ENCODE measurements at regions not wholly inside any gene's neighbourhood (a gene's known extent, or its start where the extent isn't known, plus 50 kb on each side); places are given as distances from the start of the nearest gene placed in this dataset.

- no peak for TF ChIP-seq USF2 (IDR thresholded peaks at IDR 0.05; ENCODE audit: low read length)
Observed at GRCh38 chr12:85392508-85392907, 112.5 kb downstream of the ALX1 start (continued).

- Histone ChIP-seq H3K79me2 (ENCODE audit: control insufficient read depth in 1 of 2, insufficient read depth in 2 of 2, low read length in 2 of 2) (no peaks in the 10 kb centered on the region), H3K56ac (replicated peaks; ENCODE audit: insufficient read length, low read depth, low read length) (no peak overlapping the region), H3K14ac (ENCODE audit: insufficient read length) (no peak overlapping the region), H2BK5ac (ENCODE audit: low read depth, low read length) (no peak overlapping the region), H3K18ac (ENCODE audit: extremely low read depth, low read length) (no peak overlapping the region), H2AFZ (ENCODE audit: low read length) (no peak overlapping the region), H4K91ac (replicated peaks; ENCODE audit: insufficient read length, low read length) (no peak overlapping the region), H3K23me2 (ENCODE audit: low read depth, low read length) (no peaks in the 10 kb centered on the region), H2BK120ac (replicated peaks; ENCODE audit: low read depth, low read length) (no peak overlapping the region), H3K9ac (replicated peaks in 1 of 4; ENCODE audit: extremely low read depth in 1 of 4, low read depth in 3 of 4, low read length in 3 of 4) (no peak overlapping the region), H3K27me3 (replicated peaks in 1 of 4; ENCODE audit: control insufficient read depth in 3 of 4, extremely low read depth in 1 of 4, insufficient read depth in 3 of 4, low read length in 3 of 4) (no peaks in the 10 kb centered on the region), H3K23ac (ENCODE audit: insufficient read length) (no peak overlapping the region), H2BK20ac (ENCODE audit: low read length) (no peak overlapping the region), H2BK15ac (ENCODE audit: low read length) (no peak overlapping the region), H3K4ac (replicated peaks; ENCODE audit: insufficient read length, low read depth, low read length) (no peak overlapping the region), H2AK5ac (ENCODE audit: low read depth, low read length) (no peak overlapping the region), H2BK12ac (ENCODE audit: low read depth, low read length) (no peak overlapping the region), H3K79me1 (ENCODE audit: low read depth, low read length) (no peaks in the 10 kb centered on the region), H3K4me3 (ENCODE audit: extremely low read depth in 1 of 4, insufficient read depth in 2 of 4, low read depth in 3 of 4, low read length in 4 of 4) (no peak overlapping the region), H3K4me2 (ENCODE audit: insufficient read depth in 1 of 2, low read depth in 2 of 2, low read length in 2 of 2) (no peak overlapping the region), H4K20me1 (replicated peaks in 1 of 2; ENCODE audit: control insufficient read depth in 1 of 2, insufficient read depth in 2 of 2, low read length in 2 of 2) (no peaks in the 10 kb centered on the region), H4K5ac (ENCODE audit: insufficient read length, low read depth, low read length) (no peak overlapping the region), H3K27ac (ENCODE audit: low read depth, low read length) (no peak overlapping the region), H3K36me3 (ENCODE audit: control insufficient read depth in 2 of 4, insufficient read depth in 4 of 4, low read length in 3 of 4) (no peaks in the 10 kb centered on the region), H3K9me3 (ENCODE audit: insufficient read depth in 2 of 2, low read depth in 1 of 2, low read length in 1 of 2) (no peaks in the 10 kb centered on the region), H4K8ac (ENCODE audit: extremely low read depth, insufficient read depth, low read length) (no peak overlapping the region), H3K4me1 (replicated peaks in 1 of 4; ENCODE audit: control insufficient read depth in 3 of 4, insufficient read depth in 4 of 4, low read length in 3 of 4) (no peaks in the 10 kb centered on the region)
- DNase-seq (ENCODE audit: low read depth in 1 of 2, low spot score in 2 of 2), result no peak
- POLR2A ChIA-PET (ENCODE audit: partially characterized antibody), result no interaction called here
- FAIRE-seq, result no peak
- CTCF ChIA-PET (ENCODE audit: partially characterized antibody), result no interaction called here
- TF ChIP-seq SUZ12 (IDR thresholded peaks at IDR 0.05; ENCODE audit: low read length) (no peak), POLR2A (IDR thresholded peaks at IDR 0.05; ENCODE audit: control extremely low read depth in 1 of 2, low read depth in 2 of 2, low read length in 2 of 2) (no peak), EZH2 (IDR thresholded peaks at IDR 0.05; ENCODE audit: low read depth, low read length, severe bottlenecking) (no peak), KDM1A (IDR thresholded peaks at IDR 0.05; ENCODE audit: borderline replicate concordance, low read length) (no peak), CTBP2 (IDR thresholded peaks at IDR 0.05; ENCODE audit: borderline replicate concordance, insufficient read depth, insufficient read length, low read length) (no peak), TBP (IDR thresholded peaks at IDR 0.05; ENCODE audit: low read depth, low read length) (no peak), NRF1 (IDR thresholded peaks at IDR 0.05; ENCODE audit: low read depth, low read length) (no peak), PHF8 (conservative IDR thresholded peaks at IDR 0.05; ENCODE audit: low read depth, low read length) (no peak), BCL11A (IDR thresholded peaks at IDR 0.05; ENCODE audit: low read depth in 2 of 2, low read length in 2 of 2) (no peak), RNF2 (IDR thresholded peaks at IDR 0.05; ENCODE audit: borderline replicate concordance, low read depth, low read length, missing control alignments, poor library complexity, severe bottlenecking) (no peak), BACH1 (IDR thresholded peaks at IDR 0.05; ENCODE audit: low read length) (no peak), BRCA1 (IDR thresholded peaks at IDR 0.05; ENCODE audit: low read depth, low read length) (no peak)
Observed at GRCh38 chr12:85393606-85394005, 113.6 kb downstream of the ALX1 start.
